ENCODE measurements at regions not wholly inside any gene's neighbourhood (a gene's known extent, or its start where the extent isn't known, plus 50 kb on each side); places are given as distances from the start of the nearest gene placed in this dataset.
A peak's percentile ranks its signal among the peaks of the same experiment; 100 is the strongest.
"Not testable (repeated sequence)": the region's sequence is repeated elsewhere in the genome, so short reads cannot be mapped to it uniquely, and the experiment has no call there.

DNA sequence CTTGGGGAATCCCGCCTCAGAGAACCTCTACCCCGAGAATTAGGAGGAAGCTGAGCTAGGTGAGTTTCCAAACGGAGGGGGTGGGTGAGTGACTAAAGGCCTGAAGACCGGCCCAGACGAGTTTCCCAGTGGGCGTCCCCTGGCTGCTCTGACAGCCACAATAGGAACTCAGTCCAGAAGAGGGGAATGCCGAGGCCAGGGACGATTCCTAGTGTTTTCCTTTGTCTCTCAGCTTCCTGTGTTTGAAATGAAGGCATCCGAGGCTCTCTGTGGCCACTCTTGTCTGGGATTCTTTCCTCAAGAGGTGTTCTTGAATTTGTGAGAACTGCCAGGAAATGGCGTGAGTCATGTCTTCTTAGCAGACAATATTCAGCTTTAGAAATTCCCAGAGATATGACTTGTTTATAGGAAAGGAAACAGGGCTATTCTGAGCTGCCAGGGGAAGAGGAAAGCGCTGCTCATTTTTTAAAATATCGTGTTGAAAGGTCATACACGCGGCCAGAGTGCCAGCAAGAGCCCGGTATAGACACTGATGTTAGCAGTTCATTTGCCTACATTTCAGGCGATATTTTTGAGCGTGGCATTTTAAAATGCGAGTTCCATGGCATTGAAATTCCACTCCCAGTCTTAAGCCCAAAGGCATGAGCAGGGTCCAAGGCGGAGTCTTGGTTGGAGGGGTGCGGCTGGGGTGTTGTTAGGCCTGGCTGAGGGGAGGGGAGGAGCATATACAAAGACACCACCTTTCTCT lies 169.1 kb upstream of the KLF7 start:
- Mint-ChIP-seq H3K27me3 (peaks cover 0 to 5% of the 10 kb centered on the region in 2 donors), H3K4me1 (peaks cover 31 to 63% (median 44%) of the 10 kb centered on the region in 3 donors), H3K4me3 (peak overlapping the region in 6 of 7 donors; percentile 32 to 70 (median 47)), H3K9me3 (no peaks in the 10 kb centered on the region), H3K27ac (peak overlapping the region in 2 of 8 donors; percentile 41 to 50), H3K36me3 (no peaks in the 10 kb centered on the region)
- Histone ChIP-seq H3K4me3 (ENCODE audit: low read length) (no peak overlapping the region), H3K9me3 (ENCODE audit: low read length) (no peaks in the 10 kb centered on the region), H3K27ac (ENCODE audit: low read depth, low read length) (no peak overlapping the region), H3K27me3 (ENCODE audit: insufficient read depth, low read length, poor library complexity, severe bottlenecking) (no peaks in the 10 kb centered on the region), H3K4me1 (ENCODE audit: insufficient read depth, low read length) (no peaks in the 10 kb centered on the region), H3K36me3 (ENCODE audit: insufficient read depth, low read length) (no peaks in the 10 kb centered on the region)
- CTCF ChIA-PET = no interaction called here
- POLR2A ChIA-PET = no interaction called here
- DNase-seq = no peak

DNA sequence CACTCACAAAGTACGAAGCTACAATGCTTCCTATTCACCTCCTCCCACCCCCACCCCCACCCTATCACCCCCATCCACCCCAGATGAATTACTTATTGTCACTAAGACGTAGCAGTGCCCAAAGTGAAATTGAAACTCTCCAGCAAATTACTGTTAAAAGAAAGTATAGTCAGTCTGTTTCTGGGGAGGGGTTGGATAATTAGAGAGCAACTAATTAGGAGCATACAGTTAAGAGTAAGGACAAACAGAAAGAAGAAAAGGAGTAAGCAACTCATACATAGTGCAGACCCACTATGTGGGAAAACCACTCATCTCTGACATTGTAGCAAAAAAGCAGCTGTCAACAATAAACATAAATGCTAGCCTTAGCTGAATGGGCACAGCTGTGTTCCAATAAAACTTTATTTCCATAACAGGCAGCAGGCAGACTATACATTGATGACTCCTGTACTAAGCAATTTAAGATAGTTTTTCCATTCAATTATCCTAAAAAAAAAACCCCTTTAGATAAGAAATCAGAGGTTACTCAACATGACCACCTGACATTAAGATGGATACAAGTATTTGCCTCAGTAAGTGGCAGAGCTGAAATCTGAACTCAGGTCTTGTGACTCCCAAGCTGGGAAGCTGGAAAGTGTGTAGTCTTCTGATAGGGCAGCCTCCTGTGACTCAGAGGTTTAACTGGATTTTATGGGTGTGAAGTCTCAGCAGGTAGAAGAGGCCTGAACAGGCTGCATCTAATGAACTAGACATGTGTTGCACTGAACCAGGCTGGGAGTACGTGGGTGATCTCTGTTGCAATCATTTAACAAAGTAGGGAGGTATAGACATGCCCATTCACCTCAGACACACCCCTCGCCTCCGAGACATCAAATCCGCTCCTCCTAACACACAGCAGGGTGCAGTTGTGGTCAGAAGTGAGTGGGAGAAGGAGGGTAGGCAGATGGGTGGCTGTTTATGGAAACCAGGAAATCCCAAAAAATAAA lies 171.8 kb upstream of the KLF7 start:
- peak overlapping the region in 5 of 8 donors; percentile 21 to 93 (median 53) for H3K27ac Mint-ChIP-seq
- H3K9me3 ChIP-seq (ENCODE audit: low read length) = no peaks in the 10 kb centered on the region
- no peaks in the 10 kb centered on the region for H3K4me1 ChIP-seq (ENCODE audit: insufficient read depth, low read length)
- H3K27me3 Mint-ChIP-seq = peaks cover 0 to 8% of the 10 kb centered on the region in 2 donors
- H3K36me3 Mint-ChIP-seq = no peaks in the 10 kb centered on the region
- H3K27ac ChIP-seq (ENCODE audit: low read depth, low read length) = no peak overlapping the region
- H3K4me3 Mint-ChIP-seq = peak overlapping the region; percentile 12 to 72 (median 65)
- DNase-seq = no peak
- POLR2A ChIA-PET = interaction anchor here (0.6 kb wide), 1 partner anchor 192 kb away, joined by 4 read pairs; the partner anchor contains the start of gene CREB1
- CTCF ChIA-PET = no interaction called here
- no peak overlapping the region for H3K4me3 ChIP-seq (ENCODE audit: low read length)
- peaks cover 30 to 51% (median 42%) of the 10 kb centered on the region in 3 donors for H3K4me1 Mint-ChIP-seq
- H3K9me3 Mint-ChIP-seq = peaks cover 0 to 3% (median 0%) of the 10 kb centered on the region in 5 donors
- H3K27me3 ChIP-seq (ENCODE audit: insufficient read depth, low read length, poor library complexity, severe bottlenecking) = no peaks in the 10 kb centered on the region
- no peaks in the 10 kb centered on the region for H3K36me3 ChIP-seq (ENCODE audit: insufficient read depth, low read length)

- Histone ChIP-seq H3K4me3 (ENCODE audit: low read length) (no peak overlapping the region), H3K4me1 (ENCODE audit: insufficient read depth, low read length) (no peaks in the 10 kb centered on the region), H3K27me3 (ENCODE audit: insufficient read depth, low read length, poor library complexity, severe bottlenecking) (no peaks in the 10 kb centered on the region), H3K36me3 (ENCODE audit: insufficient read depth, low read length) (no peaks in the 10 kb centered on the region), H3K27ac (ENCODE audit: low read depth, low read length) (no peak overlapping the region), H3K9me3 (ENCODE audit: low read length) (no peaks in the 10 kb centered on the region)
- peak overlapping the region in 2 of 8 donors; percentile 21 to 93 for H3K27ac Mint-ChIP-seq
- CTCF ChIA-PET = interaction anchor here (1.1 kb wide), 1 partner anchor 17 kb away, joined by 3 read pairs; no protein-coding TSS in a partner anchor
- POLR2A ChIA-PET = no interaction called here
- peak overlapping the region in 2 of 7 donors; percentile 37 to 72 for H3K4me3 Mint-ChIP-seq
- H3K9me3 Mint-ChIP-seq = peaks cover 0 to 3% (median 0%) of the 10 kb centered on the region in 5 donors
- H3K36me3 Mint-ChIP-seq = no peaks in the 10 kb centered on the region
- peaks cover 0 to 14% of the 10 kb centered on the region in 2 donors for H3K27me3 Mint-ChIP-seq
- peaks cover 28 to 44% (median 38%) of the 10 kb centered on the region in 3 donors for H3K4me1 Mint-ChIP-seq
- no peak for DNase-seq
These were observed 172.5 kb upstream of the KLF7 start for GRCh38 chr2:207338220-207338607.

DNA sequence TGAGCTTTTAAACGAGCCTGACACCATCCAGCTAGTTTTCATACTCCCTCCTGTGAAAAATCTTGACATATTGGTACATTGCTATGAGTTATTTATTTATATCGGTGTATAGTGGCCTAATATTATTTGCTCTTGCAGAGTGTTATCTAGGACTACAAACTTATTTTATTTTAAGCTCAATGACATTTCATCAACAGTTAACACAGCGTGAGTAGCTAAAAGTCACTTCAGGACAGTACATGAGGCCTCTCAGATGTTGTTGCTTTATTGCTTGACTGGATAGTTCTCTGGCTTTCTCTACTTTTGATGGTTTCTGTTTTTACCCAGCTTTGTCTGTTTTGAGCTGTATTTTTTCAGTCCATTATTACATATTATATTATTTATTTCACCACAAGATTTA lies 172.9 kb upstream of the KLF7 start:
- CTCF ChIA-PET = interaction anchor here (1.1 kb wide), 1 partner anchor 17 kb away, joined by 3 read pairs; no protein-coding TSS in a partner anchor
- peaks cover 0 to 14% of the 10 kb centered on the region in 2 donors for H3K27me3 Mint-ChIP-seq
- POLR2A ChIA-PET = no interaction called here

DNA sequence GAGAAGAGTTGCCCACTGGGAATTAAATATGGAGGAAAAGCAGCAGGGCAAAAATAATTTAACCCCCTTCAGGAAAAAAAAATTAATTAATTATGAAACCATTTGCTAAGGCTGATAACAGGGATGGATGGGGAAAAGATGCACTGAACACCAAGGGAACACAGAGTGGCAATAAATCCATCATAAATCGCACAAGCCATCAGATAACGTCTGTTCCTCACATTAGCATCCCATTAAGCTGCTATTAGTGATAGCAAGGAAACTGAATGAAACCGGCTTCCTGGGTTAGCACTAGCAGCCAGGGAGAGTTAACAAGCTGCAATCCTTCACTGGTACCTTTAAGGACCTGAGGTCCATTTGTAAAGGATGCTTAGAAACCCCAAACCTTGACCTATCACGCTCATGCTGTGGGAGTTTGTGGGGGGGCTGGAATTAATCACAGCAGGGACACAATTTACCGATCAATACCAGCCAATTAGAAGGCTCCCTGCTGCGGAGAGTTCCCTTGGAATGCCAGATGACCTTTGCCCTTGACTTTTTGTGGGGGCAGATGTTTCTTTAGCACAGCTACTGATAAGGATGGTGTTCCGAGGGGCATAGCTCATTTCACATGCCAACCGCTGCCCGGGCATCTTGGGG lies 175.5 kb upstream of the KLF7 start:
- POLR2A ChIA-PET = no interaction called here
- Mint-ChIP-seq H3K4me1 (peaks cover 12 to 21% (median 17%) of the 10 kb centered on the region in 3 donors), H3K36me3 (peaks cover 0 to 1% (median under 1%) of the 10 kb centered on the region in 3 donors), H3K9me3 (peaks cover 0 to 6% (median 2%) of the 10 kb centered on the region in 5 donors), H3K27ac (no peak overlapping the region), H3K4me3 (no peak overlapping the region), H3K27me3 (peaks cover 4 to 15% of the 10 kb centered on the region in 2 donors)
- CTCF ChIA-PET = no interaction called here
- Histone ChIP-seq H3K9me3 (ENCODE audit: low read length) (no peaks in the 10 kb centered on the region), H3K27ac (ENCODE audit: low read depth, low read length) (no peak overlapping the region), H3K4me1 (ENCODE audit: insufficient read depth, low read length) (no peaks in the 10 kb centered on the region), H3K36me3 (ENCODE audit: insufficient read depth, low read length) (no peaks in the 10 kb centered on the region), H3K4me3 (ENCODE audit: low read length) (no peak overlapping the region), H3K27me3 (ENCODE audit: insufficient read depth, low read length, poor library complexity, severe bottlenecking) (no peaks in the 10 kb centered on the region)
- no peak for DNase-seq

More for the DNA sequence above, 172.9 kb upstream of the KLF7 start:
- no peak overlapping the region for H3K4me3 Mint-ChIP-seq
- Histone ChIP-seq H3K4me3 (ENCODE audit: low read length) (no peak overlapping the region), H3K27me3 (ENCODE audit: insufficient read depth, low read length, poor library complexity, severe bottlenecking) (no peaks in the 10 kb centered on the region), H3K9me3 (ENCODE audit: low read length) (no peaks in the 10 kb centered on the region), H3K36me3 (ENCODE audit: insufficient read depth, low read length) (no peaks in the 10 kb centered on the region), H3K4me1 (ENCODE audit: insufficient read depth, low read length) (no peaks in the 10 kb centered on the region), H3K27ac (ENCODE audit: low read depth, low read length) (no peak overlapping the region)
- H3K4me1 Mint-ChIP-seq = peaks cover 28 to 40% (median 34%) of the 10 kb centered on the region in 3 donors
- H3K9me3 Mint-ChIP-seq = peaks cover 0 to 3% (median 0%) of the 10 kb centered on the region in 5 donors
- no peak for DNase-seq
- no peaks in the 10 kb centered on the region for H3K36me3 Mint-ChIP-seq
- H3K27ac Mint-ChIP-seq = no peak overlapping the region

GRCh38 chr2:207341804-207342203 lies 176.1 kb upstream of the KLF7 start:
- no peaks in the 10 kb centered on the region for H3K4me1 ChIP-seq (ENCODE audit: insufficient read depth, low read length)
- H3K9me3 ChIP-seq (ENCODE audit: low read length) = no peaks in the 10 kb centered on the region
- DNase-seq = no peak
- ChIA-PET POLR2A (no interaction called here), CTCF (no interaction called here)
- Mint-ChIP-seq H3K4me3 (no peak overlapping the region), H3K9me3 (peaks cover 0 to 11% (median 2%) of the 10 kb centered on the region in 5 donors), H3K27ac (no peak overlapping the region), H3K27me3 (peaks cover 4 to 15% of the 10 kb centered on the region in 2 donors), H3K36me3 (peaks cover 0 to 5% (median 1%) of the 10 kb centered on the region in 3 donors), H3K4me1 (peaks cover 11 to 17% (median 13%) of the 10 kb centered on the region in 3 donors)
- no peaks in the 10 kb centered on the region for H3K27me3 ChIP-seq (ENCODE audit: insufficient read depth, low read length, poor library complexity, severe bottlenecking)
- H3K27ac ChIP-seq (ENCODE audit: low read depth, low read length) = no peak overlapping the region
- H3K4me3 ChIP-seq (ENCODE audit: low read length) = no peak overlapping the region
- H3K36me3 ChIP-seq (ENCODE audit: insufficient read depth, low read length) = no peaks in the 10 kb centered on the region

GRCh38 chr2:207344596-207345394 lies 179.0 kb upstream of the KLF7 start:
- DNase-seq; H3K27ac ChIP-seq (ENCODE audit: low read depth, low read length); H3K27ac Mint-ChIP-seq; H3K4me3 Mint-ChIP-seq; H3K4me1 Mint-ChIP-seq; H3K4me3 ChIP-seq (ENCODE audit: low read length); CTCF ChIA-PET; H3K36me3 ChIP-seq (ENCODE audit: insufficient read depth, low read length); POLR2A ChIA-PET; H3K9me3 ChIP-seq (ENCODE audit: low read length); H3K36me3 Mint-ChIP-seq; H3K27me3 ChIP-seq (ENCODE audit: insufficient read depth, low read length, poor library complexity, severe bottlenecking); H3K4me1 ChIP-seq (ENCODE audit: insufficient read depth, low read length): not testable (repeated sequence)
- peaks cover 2 to 17% (median 4%) of the 10 kb centered on the region in 5 donors for H3K9me3 Mint-ChIP-seq
- H3K27me3 Mint-ChIP-seq = peaks cover 4 to 15% of the 10 kb centered on the region in 2 donors

Measured in CD8-positive, alpha-beta memory T cell (primary cell).